ENCODE measurements at regions not wholly inside any gene's neighbourhood (a gene's known extent, or its start where the extent isn't known, plus 50 kb on each side); places are given as distances from the start of the nearest gene placed in this dataset.

DNA sequence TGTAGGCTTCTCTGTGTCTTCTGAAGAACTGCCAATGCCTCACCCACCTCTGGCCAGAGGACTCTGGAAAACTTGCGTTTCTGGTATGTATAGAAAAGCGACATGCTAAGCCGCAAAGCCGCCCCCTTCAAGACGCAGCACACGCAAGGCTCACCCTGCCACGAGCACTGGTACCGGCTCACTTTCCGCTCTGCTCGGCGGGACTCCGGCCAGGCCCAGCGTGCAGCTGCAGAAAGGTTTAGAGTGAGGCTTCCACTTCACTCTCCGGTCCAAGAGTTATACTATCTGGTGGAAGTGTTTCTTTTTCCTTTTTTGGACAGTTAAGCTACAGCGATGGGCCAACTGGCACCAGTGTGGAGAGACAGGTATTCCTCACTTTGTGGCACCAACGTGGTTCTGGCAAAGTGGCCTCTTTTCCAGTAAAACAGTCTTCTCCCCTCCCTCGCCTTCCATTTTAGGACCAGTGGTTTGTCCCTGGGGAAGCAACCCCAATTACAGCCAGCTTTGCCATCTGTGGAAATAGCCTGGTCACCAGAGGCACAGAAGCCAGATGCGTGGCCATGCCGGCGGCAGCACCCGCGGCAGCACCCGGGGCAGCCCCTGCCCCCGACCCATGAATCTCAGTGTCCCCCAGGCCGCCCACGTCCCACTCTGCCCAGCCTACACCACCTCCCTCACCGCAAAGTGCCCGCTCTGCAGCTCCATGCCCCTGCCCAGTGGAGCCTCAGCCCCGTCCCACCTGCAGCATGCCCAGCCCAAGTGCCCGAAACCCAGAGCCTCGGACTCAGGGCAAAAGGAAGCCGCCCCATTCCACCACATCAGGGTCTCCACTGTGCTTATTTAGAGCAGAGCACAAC, 91.6 kb upstream of the CTDP1 start:
- H3K36me3 ChIP-seq (ENCODE audit: control insufficient read depth, insufficient read depth, low read length), result no peaks in the 10 kb centered on the region
- no peak overlapping the region for H3K18ac ChIP-seq (ENCODE audit: low read length)
- H2BK5ac ChIP-seq (ENCODE audit: low read length), result no peak overlapping the region
- H3K79me2 ChIP-seq (ENCODE audit: control insufficient read depth, insufficient read depth, low read length), result no peaks in the 10 kb centered on the region
- H4K8ac ChIP-seq (ENCODE audit: low read depth, low read length), result no peak overlapping the region
- H4K5ac ChIP-seq (ENCODE audit: low read length), result no peak overlapping the region
- no peak overlapping the region for H3K9ac ChIP-seq (ENCODE audit: low read length)
- no peak overlapping the region for H3K4me2 ChIP-seq (ENCODE audit: low read length)
- WGBS (ENCODE audit: extremely low coverage, insufficient coverage, low lambda C conversion rate), result no CpG with 5 or more reads among the region's 32 CpGs
- no peaks in the 10 kb centered on the region for H3K4me1 ChIP-seq (ENCODE audit: control insufficient read depth, low read depth, low read length)
- no peak overlapping the region for H3K4me3 ChIP-seq (ENCODE audit: low read length)
- H3K23ac ChIP-seq (ENCODE audit: low read length), result no peak overlapping the region
- no peak overlapping the region for H2BK15ac ChIP-seq (replicated peaks; ENCODE audit: low read depth)
- H3K27ac ChIP-seq (ENCODE audit: low read depth, low read length), result no peak overlapping the region
- H3K4ac ChIP-seq (ENCODE audit: low read depth, low read length), result no peak overlapping the region
- H3K79me1 ChIP-seq (ENCODE audit: low read length), result no peaks in the 10 kb centered on the region
- H3K27me3 ChIP-seq (ENCODE audit: insufficient read depth, low read length, poor library complexity), result no peaks in the 10 kb centered on the region
- peak overlapping the region; percentile 45 for H3K56ac ChIP-seq (ENCODE audit: low read length)
- H2AK5ac ChIP-seq (ENCODE audit: low read length), result no peak overlapping the region
- DNase-seq, result no peak
- no peak overlapping the region for H2BK120ac ChIP-seq (ENCODE audit: low read depth, low read length)

DNA sequence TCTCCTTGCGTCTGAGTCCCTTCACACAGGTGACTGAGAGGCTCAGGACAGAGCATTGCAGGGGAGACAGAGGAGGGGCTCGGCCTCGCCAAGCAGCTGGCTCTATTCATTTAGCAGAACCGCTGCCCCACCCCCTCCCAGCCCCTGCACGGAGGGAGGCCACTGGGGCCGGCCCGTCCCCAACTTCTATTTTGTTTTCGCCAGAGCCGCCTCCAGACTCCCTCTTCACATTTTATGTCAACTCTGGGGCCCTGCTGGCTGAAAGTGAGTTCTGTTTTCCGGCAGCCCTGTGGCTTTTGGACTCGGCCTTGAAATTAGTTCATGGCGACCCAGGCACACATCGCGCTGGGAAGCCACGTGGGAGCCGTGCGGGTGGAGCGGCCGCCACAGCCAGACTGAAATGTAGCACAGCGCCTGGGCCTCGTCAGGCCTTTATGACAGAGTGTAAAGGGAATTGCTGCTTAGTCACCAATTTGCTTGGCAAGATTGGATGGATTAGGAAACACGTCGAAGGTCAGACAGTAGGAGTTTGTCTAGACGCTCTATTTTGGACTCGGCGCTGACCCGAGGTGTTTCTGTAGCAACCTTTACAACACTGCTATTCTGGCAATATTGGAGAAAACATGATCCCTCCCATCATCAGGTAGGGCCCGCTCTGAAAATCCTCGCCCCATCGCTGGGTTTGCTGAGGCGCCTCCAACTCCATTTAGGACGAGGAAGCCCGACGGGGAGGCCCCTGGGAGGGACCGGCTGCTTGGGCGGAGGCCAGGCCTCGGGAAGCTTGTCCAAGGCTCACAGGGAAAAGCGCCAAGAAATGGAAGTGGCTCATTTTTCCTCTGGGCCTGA, 90.7 kb upstream of the CTDP1 start:
- Histone ChIP-seq H3K27ac (ENCODE audit: low read depth, low read length) (no peak overlapping the region), H2BK120ac (ENCODE audit: low read depth, low read length) (peak overlapping the region; percentile 16)
- no CpG with 5 or more reads among the region's 38 CpGs for WGBS (ENCODE audit: extremely low coverage, insufficient coverage, low lambda C conversion rate)

DNA sequence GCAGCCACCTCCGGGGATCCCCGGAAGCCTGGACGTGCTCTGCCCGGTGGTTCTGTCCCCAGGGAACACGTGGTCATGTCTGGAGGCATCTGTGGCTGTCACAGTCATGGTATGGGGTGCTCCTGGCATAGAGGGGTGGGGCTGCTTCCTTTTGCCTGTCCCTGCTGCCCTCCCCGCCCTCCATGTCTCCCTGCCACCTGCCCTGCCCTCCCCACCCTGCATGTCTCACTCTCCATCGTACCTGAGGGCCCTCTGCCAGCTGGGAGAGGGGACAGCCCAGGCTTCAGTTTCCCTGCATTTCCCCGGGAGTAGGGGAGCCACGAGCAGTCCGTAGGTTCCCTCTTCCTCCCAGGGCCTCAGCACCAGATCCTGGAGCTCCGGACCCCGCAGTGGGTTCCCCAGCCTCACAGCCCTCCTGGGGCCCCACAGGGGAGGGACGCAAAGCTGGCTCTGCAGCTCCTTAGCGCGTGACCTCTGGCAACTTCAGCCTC, 90.0 kb upstream of the CTDP1 start:
- no peaks in the 10 kb centered on the region for H3K4me1 ChIP-seq (ENCODE audit: control insufficient read depth, low read depth, low read length)
- peak overlapping the region; percentile 54 for H3K56ac ChIP-seq (ENCODE audit: low read length)
- H4K8ac ChIP-seq (ENCODE audit: low read depth, low read length), result no peak overlapping the region
- H3K4me2 ChIP-seq (ENCODE audit: low read length), result no peak overlapping the region
- WGBS (ENCODE audit: extremely low coverage, insufficient coverage, low lambda C conversion rate), result no CpG with 5 or more reads among the region's 15 CpGs
- DNase-seq, result no peak
- no peak overlapping the region for H3K9ac ChIP-seq (ENCODE audit: low read length)
- H3K23ac ChIP-seq (ENCODE audit: low read length), result no peak overlapping the region
- H2AK5ac ChIP-seq (ENCODE audit: low read length), result peak overlapping the region; percentile 34
- no peak overlapping the region for H2BK15ac ChIP-seq (replicated peaks; ENCODE audit: low read depth)
- no peaks in the 10 kb centered on the region for H3K27me3 ChIP-seq (ENCODE audit: insufficient read depth, low read length, poor library complexity)
- no peak overlapping the region for H2BK120ac ChIP-seq (ENCODE audit: low read depth, low read length)
- H3K18ac ChIP-seq (ENCODE audit: low read length), result no peak overlapping the region
- no peak overlapping the region for H3K27ac ChIP-seq (ENCODE audit: low read depth, low read length)
- H3K36me3 ChIP-seq (ENCODE audit: control insufficient read depth, insufficient read depth, low read length), result no peaks in the 10 kb centered on the region
- no peak overlapping the region for H3K4ac ChIP-seq (ENCODE audit: low read depth, low read length)
- H3K79me2 ChIP-seq (ENCODE audit: control insufficient read depth, insufficient read depth, low read length), result no peaks in the 10 kb centered on the region
- no peak overlapping the region for H2BK5ac ChIP-seq (ENCODE audit: low read length)
- no peaks in the 10 kb centered on the region for H3K79me1 ChIP-seq (ENCODE audit: low read length)
- no peak overlapping the region for H3K4me3 ChIP-seq (ENCODE audit: low read length)
- no peak overlapping the region for H4K5ac ChIP-seq (ENCODE audit: low read length)

More for the DNA sequence above, 90.7 kb upstream of the CTDP1 start:
- Histone ChIP-seq H3K27me3 (ENCODE audit: insufficient read depth, low read length, poor library complexity) (no peaks in the 10 kb centered on the region), H3K4ac (ENCODE audit: low read depth, low read length) (no peak overlapping the region), H3K79me1 (ENCODE audit: low read length) (no peaks in the 10 kb centered on the region), H2BK5ac (ENCODE audit: low read length) (no peak overlapping the region), H3K18ac (ENCODE audit: low read length) (peak overlapping the region; percentile 33), H3K9ac (ENCODE audit: low read length) (peak overlapping the region; percentile 3), H3K36me3 (ENCODE audit: control insufficient read depth, insufficient read depth, low read length) (no peaks in the 10 kb centered on the region), H4K8ac (ENCODE audit: low read depth, low read length) (no peak overlapping the region), H3K56ac (ENCODE audit: low read length) (peak overlapping the region; percentile 74), H3K4me2 (ENCODE audit: low read length) (no peak overlapping the region), H3K23ac (ENCODE audit: low read length) (no peak overlapping the region), H3K4me3 (ENCODE audit: low read length) (no peak overlapping the region), H3K4me1 (ENCODE audit: control insufficient read depth, low read depth, low read length) (no peaks in the 10 kb centered on the region), H2AK5ac (ENCODE audit: low read length) (no peak overlapping the region), H2BK15ac (replicated peaks; ENCODE audit: low read depth) (no peak overlapping the region), H3K79me2 (ENCODE audit: control insufficient read depth, insufficient read depth, low read length) (no peaks in the 10 kb centered on the region), H4K5ac (ENCODE audit: low read length) (no peak overlapping the region)
- DNase-seq, result peak; percentile 39

DNA sequence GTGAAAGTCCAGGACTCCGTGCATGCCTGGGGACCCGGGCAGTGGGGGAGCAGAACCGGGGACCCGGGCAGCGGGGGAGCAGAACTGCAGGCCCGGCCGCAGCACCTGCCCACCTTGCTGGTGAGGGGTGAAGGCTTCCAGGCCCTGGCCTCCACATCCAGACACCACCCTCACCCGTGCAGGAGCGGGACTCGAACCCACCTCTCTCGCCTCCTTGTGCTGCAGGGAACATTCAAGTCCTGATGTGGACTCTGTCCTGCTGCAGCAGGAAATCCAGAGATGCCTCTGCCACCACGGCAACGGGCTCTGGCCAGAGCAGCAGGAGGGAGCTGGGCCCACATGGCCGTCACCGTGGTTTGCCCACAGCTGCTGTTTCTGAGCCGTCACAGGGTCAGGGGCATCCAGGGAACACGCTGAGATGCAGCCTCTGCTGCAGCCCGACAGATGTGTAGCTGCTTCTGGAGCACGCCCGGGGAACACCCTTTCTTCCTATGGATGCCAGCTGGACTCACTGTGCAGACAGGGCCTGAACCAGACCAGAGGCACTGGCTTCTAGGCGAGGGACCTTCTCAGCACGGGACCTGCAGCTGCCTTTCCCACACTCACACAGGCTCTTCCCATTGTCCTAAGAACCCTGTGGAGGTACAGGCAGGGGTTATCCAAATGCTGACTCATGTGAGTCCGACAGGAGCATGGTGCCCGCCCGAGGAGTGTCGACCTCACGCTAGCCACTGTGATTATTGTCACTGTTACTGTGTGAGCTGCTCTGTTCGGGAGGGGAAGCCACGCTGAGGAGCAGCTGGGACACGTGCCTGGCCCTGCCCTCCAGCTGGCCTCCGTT, 89.2 kb upstream of the CTDP1 start:
- no peak overlapping the region for H3K4me3 ChIP-seq (ENCODE audit: low read length)
- no peak overlapping the region for H3K4ac ChIP-seq (ENCODE audit: low read depth, low read length)
- H3K23ac ChIP-seq (ENCODE audit: low read length), result no peak overlapping the region
- no peak overlapping the region for H3K4me2 ChIP-seq (ENCODE audit: low read length)
- no peaks in the 10 kb centered on the region for H3K27me3 ChIP-seq (ENCODE audit: insufficient read depth, low read length, poor library complexity)
- WGBS (ENCODE audit: extremely low coverage, insufficient coverage, low lambda C conversion rate), result no CpG with 5 or more reads among the region's 31 CpGs
- H4K8ac ChIP-seq (ENCODE audit: low read depth, low read length), result no peak overlapping the region
- H3K27ac ChIP-seq (ENCODE audit: low read depth, low read length), result no peak overlapping the region
- no peak for DNase-seq
- H4K5ac ChIP-seq (ENCODE audit: low read length), result no peak overlapping the region
- H2BK120ac ChIP-seq (ENCODE audit: low read depth, low read length), result no peak overlapping the region
- no peaks in the 10 kb centered on the region for H3K36me3 ChIP-seq (ENCODE audit: control insufficient read depth, insufficient read depth, low read length)
- no peak overlapping the region for H2AK5ac ChIP-seq (ENCODE audit: low read length)
- H3K79me2 ChIP-seq (ENCODE audit: control insufficient read depth, insufficient read depth, low read length), result no peaks in the 10 kb centered on the region
- no peak overlapping the region for H3K9ac ChIP-seq (ENCODE audit: low read length)
- H3K4me1 ChIP-seq (ENCODE audit: control insufficient read depth, low read depth, low read length), result no peaks in the 10 kb centered on the region
- H2BK15ac ChIP-seq (replicated peaks; ENCODE audit: low read depth), result no peak overlapping the region
- H3K79me1 ChIP-seq (ENCODE audit: low read length), result no peaks in the 10 kb centered on the region
- peak overlapping the region; percentile 11 for H2BK5ac ChIP-seq (ENCODE audit: low read length)
- H3K56ac ChIP-seq (ENCODE audit: low read length), result peak overlapping the region; percentile 0
- no peak overlapping the region for H3K18ac ChIP-seq (ENCODE audit: low read length)

DNA sequence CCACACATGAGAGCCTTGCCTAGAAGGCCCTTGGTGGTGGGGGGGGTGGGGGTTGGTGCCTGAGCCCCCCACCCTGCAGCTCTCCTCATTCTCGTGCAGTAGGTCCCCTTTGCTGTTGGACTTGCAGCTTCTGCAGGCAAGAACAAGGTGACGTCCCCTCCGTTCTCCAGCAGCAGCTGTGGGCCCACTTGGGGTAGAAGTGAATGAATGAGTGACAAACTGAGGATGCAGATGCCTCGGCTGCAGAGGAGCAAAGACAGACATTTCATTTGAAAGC, 88.6 kb upstream of the CTDP1 start:
- Histone ChIP-seq H3K27me3 (ENCODE audit: insufficient read depth, low read length, poor library complexity) (no peaks in the 10 kb centered on the region), H2BK5ac (ENCODE audit: low read length) (no peak overlapping the region), H2BK15ac (replicated peaks; ENCODE audit: low read depth) (no peak overlapping the region), H3K56ac (ENCODE audit: low read length) (peak overlapping the region; percentile 0), H4K8ac (ENCODE audit: low read depth, low read length) (no peak overlapping the region), H4K5ac (ENCODE audit: low read length) (no peak overlapping the region), H3K4me2 (ENCODE audit: low read length) (no peak overlapping the region), H3K27ac (ENCODE audit: low read depth, low read length) (no peak overlapping the region), H3K79me1 (ENCODE audit: low read length) (no peaks in the 10 kb centered on the region), H3K4ac (ENCODE audit: low read depth, low read length) (no peak overlapping the region), H2BK120ac (ENCODE audit: low read depth, low read length) (no peak overlapping the region), H3K36me3 (ENCODE audit: control insufficient read depth, insufficient read depth, low read length) (no peaks in the 10 kb centered on the region), H3K18ac (ENCODE audit: low read length) (no peak overlapping the region), H3K9ac (ENCODE audit: low read length) (no peak overlapping the region), H2AK5ac (ENCODE audit: low read length) (no peak overlapping the region), H3K4me3 (ENCODE audit: low read length) (no peak overlapping the region), H3K4me1 (ENCODE audit: control insufficient read depth, low read depth, low read length) (no peaks in the 10 kb centered on the region), H3K23ac (ENCODE audit: low read length) (no peak overlapping the region), H3K79me2 (ENCODE audit: control insufficient read depth, insufficient read depth, low read length) (no peaks in the 10 kb centered on the region)
- WGBS (ENCODE audit: extremely low coverage, insufficient coverage, low lambda C conversion rate), result no CpG with 5 or more reads among the region's 4 CpGs
- DNase-seq, result no peak
